ENCODE measurements at regions not wholly inside any gene's neighbourhood (a gene's known extent, or its start where the extent isn't known, plus 50 kb on each side); places are given as distances from the start of the nearest gene placed in this dataset. TPM values are rescaled to one million over a fixed set of nuclear protein-coding genes. Genes with fewer than 3 reads are reported as not detected.

DNA sequence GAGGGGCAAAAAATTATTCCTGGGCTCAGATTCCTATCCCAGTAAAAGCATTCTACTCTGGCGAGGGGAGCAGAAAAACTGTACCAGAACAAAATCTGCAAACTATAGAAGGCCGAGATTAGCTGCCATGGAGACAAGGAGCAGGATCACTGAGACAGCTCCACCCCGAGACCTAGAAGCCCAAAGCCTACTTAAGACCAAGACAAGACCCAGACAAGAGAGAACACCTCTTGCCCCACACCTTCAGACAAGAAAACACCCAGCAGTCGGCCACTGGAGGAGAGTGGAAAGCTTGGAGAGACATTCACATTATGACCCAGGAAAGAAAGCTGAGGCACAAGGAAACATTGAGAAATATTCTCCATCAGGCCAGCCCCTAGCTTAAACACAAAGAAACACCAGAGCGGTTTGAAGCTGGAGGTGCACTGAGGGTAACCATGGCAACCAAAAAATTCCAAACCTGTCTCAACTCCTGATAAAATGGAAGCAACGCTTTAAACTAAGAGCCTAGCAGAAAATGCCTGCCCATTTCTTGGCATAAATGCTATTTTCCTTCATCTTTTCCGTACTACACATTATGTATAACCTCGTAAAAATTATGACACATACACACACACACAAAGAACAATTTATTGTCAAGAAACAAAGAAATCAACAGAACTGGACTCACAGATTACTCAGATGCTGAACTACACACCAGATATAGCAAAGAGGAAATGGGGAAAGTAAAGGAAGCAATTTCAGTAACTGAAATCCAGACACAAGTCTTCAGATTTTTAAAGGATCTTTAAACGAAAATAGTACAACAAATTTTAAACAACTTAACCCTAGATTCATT lies 53.8 kb upstream of the FTMT start:
- no TSS peak for BruUV-seq (replicated peaks)
- H4K20me1 ChIP-seq (replicated peaks; ENCODE audit: control insufficient read depth, insufficient read depth, low read length), result no peaks in the 10 kb centered on the region
- ATAC-seq, result no peak
- H3K27me3 ChIP-seq (ENCODE audit: control insufficient read depth in 2 of 2, insufficient read depth in 2 of 2, low read length in 2 of 2), result no peaks in the 10 kb centered on the region
- ChIA-PET CTCF (ENCODE audit: low intra/inter-chr PET ratio) (no interaction called here), POLR2A (no interaction called here)
- TF ChIP-seq, protein P1, sequence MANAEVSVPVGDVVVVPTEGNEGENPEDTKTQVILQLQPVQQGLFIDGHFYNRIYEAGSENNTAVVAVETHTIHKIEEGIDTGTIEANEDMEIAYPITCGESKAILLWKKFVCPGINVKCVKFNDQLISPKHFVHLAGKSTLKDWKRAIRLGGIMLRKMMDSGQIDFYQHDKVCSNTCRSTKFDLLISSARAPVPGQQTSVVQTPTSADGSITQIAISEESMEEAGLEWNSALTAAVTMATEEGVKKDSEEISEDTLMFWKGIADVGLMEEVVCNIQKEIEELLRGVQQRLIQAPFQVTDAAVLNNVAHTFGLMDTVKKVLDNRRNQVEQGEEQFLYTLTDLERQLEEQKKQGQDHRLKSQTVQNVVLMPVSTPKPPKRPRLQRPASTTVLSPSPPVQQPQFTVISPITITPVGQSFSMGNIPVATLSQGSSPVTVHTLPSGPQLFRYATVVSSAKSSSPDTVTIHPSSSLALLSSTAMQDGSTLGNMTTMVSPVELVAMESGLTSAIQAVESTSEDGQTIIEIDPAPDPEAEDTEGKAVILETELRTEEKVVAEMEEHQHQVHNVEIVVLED (CRISPR knock-in tag; IDR thresholded peaks at IDR 0.05), result no peak
- peak; percentile 84 for TF ChIP-seq RFX1 (IDR thresholded peaks at IDR 0.05)
- TF ChIP-seq SRF (CRISPR knock-in tag; IDR thresholded peaks at IDR 0.05), result no peak
- no peak for TF ChIP-seq MCM2 (IDR thresholded peaks at IDR 0.05; ENCODE audit: low read depth)
- TF ChIP-seq, protein P2, sequence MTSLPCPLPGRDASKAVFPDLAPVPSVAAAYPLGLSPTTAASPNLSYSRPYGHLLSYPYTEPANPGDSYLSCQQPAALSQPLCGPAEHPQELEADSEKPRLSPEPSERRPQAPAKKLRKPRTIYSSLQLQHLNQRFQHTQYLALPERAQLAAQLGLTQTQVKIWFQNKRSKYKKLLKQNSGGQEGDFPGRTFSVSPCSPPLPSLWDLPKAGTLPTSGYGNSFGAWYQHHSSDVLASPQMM (CRISPR knock-in tag; IDR thresholded peaks at IDR 0.05), result no peak
- no peaks in the 10 kb centered on the region for H3K36me3 ChIP-seq (ENCODE audit: control insufficient read depth, insufficient read depth, low read length)
- H3K9me3 ChIP-seq (replicated peaks; ENCODE audit: control insufficient read depth, insufficient read depth, low read depth, low read length), result no peaks in the 10 kb centered on the region
- no peak overlapping the region for H3K27ac ChIP-seq (ENCODE audit: extremely low read depth, low read depth, low read length)
- no peaks in the 10 kb centered on the region for H3K9me1 ChIP-seq (ENCODE audit: control insufficient read depth, insufficient read depth, low read length)
- DNase-seq (ENCODE audit: extremely low read depth in 1 of 4, low spot score in 3 of 4), result no peak
- FAIRE-seq, result no peak
- H3K4me3 ChIP-seq, result no peak overlapping the region
- intact Hi-C loops (cut with micrococcal nuclease) (no loop called here), in situ Hi-C loops (cut with MboI) (no loop called here)
- no peak overlapping the region for H3K9ac ChIP-seq (ENCODE audit: insufficient read depth in 1 of 2, low read depth in 2 of 2, low read length in 2 of 2)
- no peaks in the 10 kb centered on the region for H3K79me2 ChIP-seq (ENCODE audit: control insufficient read depth, insufficient read depth, low read length)
- H2AFZ ChIP-seq (ENCODE audit: low read depth, low read length), result no peak overlapping the region
- H3K4me2 ChIP-seq (ENCODE audit: insufficient read depth, low read length), result no peak overlapping the region
- WGBS (ENCODE audit: insufficient coverage, low coverage, missing lambda C conversion rate), result 13% methylated on average over 9 of the region's 9 CpGs
- no peaks in the 10 kb centered on the region for H3K4me1 ChIP-seq (replicated peaks in 1 of 2; ENCODE audit: control insufficient read depth in 2 of 2, insufficient read depth in 2 of 2, low read length in 2 of 2)

Small RNAs in the stretch of these regions (small RNA-seq; reads per million reads assigned to genes)
- gene AC010350.1, result not detected

Measured in K562 (cell line).